Activated CD8-positive, alpha-beta T cell treated with anti-CD3 and anti-CD28 coated beads for 36 hours (primary cell): ENCODE measurements at regions not wholly inside any gene's neighbourhood (a gene's known extent, or its start where the extent isn't known, plus 50 kb on each side); places are given as distances from the start of the nearest gene placed in this dataset.
"Not testable (repeated sequence)": the region's sequence is repeated elsewhere in the genome, so short reads cannot be mapped to it uniquely, and the experiment has no call there.

Experiments
- ATAC-seq: fragments of 200-7000 bp; cut with Tn5 transposase; one replicate; pipeline ENCODE4 v1.10.0; 2021; ENCODE audit warnings: mild to moderate bottlenecking, moderate library complexity
- CTCF ChIA-PET: fragments of 350-600 bp; sonication (Branson Sonifier 250); formaldehyde crosslinking; loops from one replicate; lab custom pipeline; 2021; ENCODE audit warnings: antibody characterized with exemption; lab: Charles Lee
- POLR2A ChIA-PET: fragments of 350-600 bp; sonication (Branson Sonifier 250); formaldehyde crosslinking; loops from one replicate; lab custom pipeline; 2021; ENCODE audit warnings: antibody characterized with exemption; lab: Charles Lee
- DNase-seq: peaks from one replicate; pipeline ENCODE4 v3.0.0-alpha.2; 2020
- H3K27ac Mint-ChIP-seq: one replicate; pipeline ENCODE4 v1.8.0; 2021; ENCODE audit warnings: mild to moderate bottlenecking, mixed read lengths
- H3K27me3 Mint-ChIP-seq: one replicate; pipeline ENCODE4 v1.8.0; 2021; ENCODE audit warnings: mixed read lengths
- H3K36me3 Mint-ChIP-seq: one replicate; pipeline ENCODE4 v1.8.0; 2021; ENCODE audit warnings: low read depth, mixed read lengths
- H3K4me1 Mint-ChIP-seq: one replicate; pipeline ENCODE4 v1.8.0; 2021; ENCODE audit warnings: low read depth, mixed read lengths
- H3K4me3 Mint-ChIP-seq: one replicate; pipeline ENCODE4 v1.8.0; 2021; ENCODE audit warnings: mild to moderate bottlenecking, moderate library complexity, mixed read lengths
- H3K9me3 Mint-ChIP-seq: one replicate; pipeline ENCODE4 v1.8.0; 2021; ENCODE audit warnings: mixed read lengths
- intact Hi-C: fragments of 100-400 bp; cut with micrococcal nuclease; formaldehyde crosslinking; loops from one replicate; pipeline ENCODE4 v1.10.0; 2022
- TF ChIP-seq, protein P1 (sequence below): fragments of 200-600 bp; IDR thresholded peaks from one replicate; pipeline ENCODE4 v1.8.0; 2022; ENCODE audit warnings: antibody characterized with exemption, mild to moderate bottlenecking

DNA sequence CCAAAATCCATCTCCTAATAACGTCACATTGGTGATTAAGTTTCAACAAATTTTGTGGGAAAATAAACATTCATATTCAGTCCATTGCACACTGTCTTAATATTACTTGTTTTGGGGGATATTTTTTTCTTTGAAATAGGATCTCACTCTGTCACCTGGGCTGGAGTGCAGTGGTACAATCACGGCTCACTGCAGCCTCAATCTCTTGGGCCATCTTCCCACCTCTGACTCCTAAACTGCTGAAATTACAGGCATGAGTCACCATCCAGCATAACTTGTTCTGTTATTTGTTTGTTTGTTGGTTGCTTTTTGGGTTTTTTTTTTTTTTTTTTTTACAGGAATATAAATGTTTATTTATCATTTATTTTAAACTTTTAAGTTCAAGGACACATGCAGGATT lies 556.1 kb upstream of the SLITRK6 start:
- intact Hi-C loops: no loop called here
- TF ChIP-seq, protein P1, sequence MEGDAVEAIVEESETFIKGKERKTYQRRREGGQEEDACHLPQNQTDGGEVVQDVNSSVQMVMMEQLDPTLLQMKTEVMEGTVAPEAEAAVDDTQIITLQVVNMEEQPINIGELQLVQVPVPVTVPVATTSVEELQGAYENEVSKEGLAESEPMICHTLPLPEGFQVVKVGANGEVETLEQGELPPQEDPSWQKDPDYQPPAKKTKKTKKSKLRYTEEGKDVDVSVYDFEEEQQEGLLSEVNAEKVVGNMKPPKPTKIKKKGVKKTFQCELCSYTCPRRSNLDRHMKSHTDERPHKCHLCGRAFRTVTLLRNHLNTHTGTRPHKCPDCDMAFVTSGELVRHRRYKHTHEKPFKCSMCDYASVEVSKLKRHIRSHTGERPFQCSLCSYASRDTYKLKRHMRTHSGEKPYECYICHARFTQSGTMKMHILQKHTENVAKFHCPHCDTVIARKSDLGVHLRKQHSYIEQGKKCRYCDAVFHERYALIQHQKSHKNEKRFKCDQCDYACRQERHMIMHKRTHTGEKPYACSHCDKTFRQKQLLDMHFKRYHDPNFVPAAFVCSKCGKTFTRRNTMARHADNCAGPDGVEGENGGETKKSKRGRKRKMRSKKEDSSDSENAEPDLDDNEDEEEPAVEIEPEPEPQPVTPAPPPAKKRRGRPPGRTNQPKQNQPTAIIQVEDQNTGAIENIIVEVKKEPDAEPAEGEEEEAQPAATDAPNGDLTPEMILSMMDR: no peak
- peaks cover 3% of the 10 kb centered on the region for H3K9me3 Mint-ChIP-seq
- ChIA-PET POLR2A (no interaction called here), CTCF (no interaction called here)
- DNase-seq: no peak
- no peaks in the 10 kb centered on the region for H3K36me3 Mint-ChIP-seq
- H3K27ac Mint-ChIP-seq: no peak overlapping the region
- H3K4me1 Mint-ChIP-seq: no peaks in the 10 kb centered on the region
- no peak for ATAC-seq
- no peak overlapping the region for H3K4me3 Mint-ChIP-seq
- no peaks in the 10 kb centered on the region for H3K27me3 Mint-ChIP-seq

DNA sequence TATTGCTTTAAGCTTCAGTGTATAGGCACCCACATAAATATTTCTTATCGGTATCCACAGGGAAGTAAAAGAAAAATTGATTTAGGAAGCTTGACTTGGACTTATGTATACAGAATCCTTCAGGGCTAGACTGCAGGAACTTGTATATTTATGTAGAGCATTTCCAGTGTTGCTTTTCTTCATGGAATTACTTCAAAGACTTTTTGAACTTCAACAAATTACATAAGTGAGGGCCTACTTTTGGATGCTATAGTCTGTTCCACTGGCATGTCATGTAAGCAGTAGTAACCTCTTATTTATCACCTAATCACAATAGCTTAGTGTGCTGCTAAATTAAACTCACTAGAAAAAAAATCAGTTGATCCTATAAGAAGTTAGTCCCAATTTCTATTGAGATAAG lies 557.9 kb upstream of the SLITRK6 start:
- H3K4me1 Mint-ChIP-seq: no peaks in the 10 kb centered on the region
- H3K27ac Mint-ChIP-seq: no peak overlapping the region
- CTCF ChIA-PET: no interaction called here
- no peaks in the 10 kb centered on the region for H3K27me3 Mint-ChIP-seq
- POLR2A ChIA-PET: no interaction called here
- no peak for ATAC-seq
- H3K4me3 Mint-ChIP-seq: no peak overlapping the region
- no peaks in the 10 kb centered on the region for H3K36me3 Mint-ChIP-seq
- intact Hi-C loops: no loop called here
- no peak for DNase-seq
- TF ChIP-seq, protein P1: no peak
- peaks cover 2% of the 10 kb centered on the region for H3K9me3 Mint-ChIP-seq

GRCh38 chr13:86363749-86364148 lies 564.5 kb upstream of the SLITRK6 start:
- ATAC-seq, H3K27me3 Mint-ChIP-seq, H3K27ac Mint-ChIP-seq, intact Hi-C loops, H3K4me1 Mint-ChIP-seq, H3K36me3 Mint-ChIP-seq, H3K9me3 Mint-ChIP-seq, DNase-seq, POLR2A ChIA-PET, CTCF ChIA-PET, H3K4me3 Mint-ChIP-seq: not testable (repeated sequence)

- H3K27me3 Mint-ChIP-seq: no peaks in the 10 kb centered on the region
- DNase-seq: no peak
- ChIA-PET CTCF (no interaction called here), POLR2A (no interaction called here)
- ATAC-seq: no peak
- intact Hi-C loops: no loop called here
- H3K36me3 Mint-ChIP-seq: no peaks in the 10 kb centered on the region
- peaks cover 2% of the 10 kb centered on the region for H3K9me3 Mint-ChIP-seq
- TF ChIP-seq, protein P1: no peak
- no peak overlapping the region for H3K27ac Mint-ChIP-seq
- no peak overlapping the region for H3K4me3 Mint-ChIP-seq
- H3K4me1 Mint-ChIP-seq: no peaks in the 10 kb centered on the region
These were observed 569.7 kb upstream of the SLITRK6 start for GRCh38 chr13:86368924-86369323.

- no peaks in the 10 kb centered on the region for H3K27me3 Mint-ChIP-seq
- no peak for DNase-seq
- no peaks in the 10 kb centered on the region for H3K4me1 Mint-ChIP-seq
- no peak overlapping the region for H3K4me3 Mint-ChIP-seq
- H3K9me3 Mint-ChIP-seq: no peaks in the 10 kb centered on the region
- TF ChIP-seq, protein P1: no peak
- H3K36me3 Mint-ChIP-seq: no peaks in the 10 kb centered on the region
- no peak overlapping the region for H3K27ac Mint-ChIP-seq
- intact Hi-C loops: no loop called here
- POLR2A ChIA-PET: no interaction called here
- CTCF ChIA-PET: no interaction called here
- ATAC-seq: no peak
These were observed 578.2 kb upstream of the SLITRK6 start for GRCh38 chr13:86377451-86377850.

- intact Hi-C loops: no loop called here
- DNase-seq: no peak
- Mint-ChIP-seq H3K27ac (no peak overlapping the region), H3K4me3 (no peak overlapping the region), H3K4me1 (no peaks in the 10 kb centered on the region), H3K36me3 (no peaks in the 10 kb centered on the region), H3K9me3 (no peaks in the 10 kb centered on the region), H3K27me3 (no peaks in the 10 kb centered on the region)
- POLR2A ChIA-PET: no interaction called here
- CTCF ChIA-PET: no interaction called here
- TF ChIP-seq, protein P1: no peak
- ATAC-seq: no peak
These were observed 579.4 kb upstream of the SLITRK6 start for GRCh38 chr13:86378628-86379027.
